Frontal cortex (tissue), 3 donors: ENCODE measurements at regions not wholly inside any gene's neighbourhood (a gene's known extent, or its start where the extent isn't known, plus 50 kb on each side); places are given as distances from the start of the nearest gene placed in this dataset.

ENCODE experiments used
- DNase-seq, 2 donors: peaks; one replicate each; pipeline ENCODE4 v3.0.0; 2012; ENCODE audit warnings: low spot score in 2 of 2
- FAIRE-seq: peaks from 2 replicates; lab custom pipeline; 2012; peaks lifted over from hg19 to GRCh38; lab: Jason Lieb, UNC
- donor health status: control.
- donor health status: control.
- donor health status: control.

DNA sequence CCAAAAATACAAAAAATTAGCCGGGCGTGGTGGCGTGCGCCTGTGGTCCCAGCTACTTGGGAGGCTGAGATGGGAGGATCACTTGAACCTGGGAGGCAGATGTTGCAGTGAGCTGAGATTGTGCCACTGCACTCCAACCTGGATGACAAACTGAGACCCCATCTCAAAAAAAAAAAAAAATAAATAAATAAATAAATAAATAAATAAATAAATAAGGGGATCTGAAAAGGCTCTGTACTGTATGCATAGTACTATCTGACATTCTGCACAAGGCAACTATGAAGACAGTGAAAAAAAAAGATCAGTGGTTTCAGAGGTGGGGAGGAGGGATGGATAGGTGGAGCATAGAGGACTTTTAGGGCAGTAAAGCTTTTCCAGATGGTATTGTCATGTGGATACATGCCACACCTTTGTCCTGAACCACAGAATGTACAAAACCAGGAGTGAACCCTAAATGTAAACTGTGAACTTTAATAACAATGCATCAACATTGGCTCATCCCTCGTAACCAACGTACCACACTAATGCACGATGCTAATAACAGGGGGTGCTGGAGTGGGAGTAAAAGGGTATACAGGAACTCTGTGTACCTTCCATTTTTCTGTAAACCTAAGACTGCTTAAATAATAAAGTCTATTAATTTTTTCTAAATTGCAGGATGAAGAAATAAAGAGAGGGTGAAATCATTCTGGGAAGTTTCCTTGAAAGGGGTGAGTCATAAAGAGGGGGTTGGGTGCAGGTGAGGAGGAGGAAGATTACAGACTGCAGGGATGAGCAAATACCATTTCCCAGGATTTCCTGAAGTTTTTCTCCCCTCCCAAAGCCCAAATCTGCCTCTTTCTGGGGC, 155.8 kb upstream of the SDK2 start:
- no peak for FAIRE-seq

DNA sequence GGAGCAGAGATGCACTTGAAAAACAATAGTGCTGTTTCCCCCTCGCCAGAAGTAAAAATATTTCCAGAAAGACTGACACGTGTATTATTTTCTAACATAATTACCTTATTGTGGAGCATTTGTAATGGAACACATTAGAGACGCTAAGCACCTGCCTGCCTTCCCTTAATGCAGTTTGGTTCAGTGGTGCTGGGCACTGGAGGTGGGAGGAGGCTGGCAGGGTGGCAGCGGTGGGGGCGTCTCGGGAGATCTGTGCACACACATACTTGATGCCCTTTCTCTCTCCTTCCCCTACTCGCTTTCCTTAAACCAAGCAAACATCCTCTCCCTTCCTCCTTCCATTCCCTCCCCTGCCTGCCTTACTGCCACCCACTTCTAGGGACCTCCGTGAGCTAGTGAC, 156.6 kb upstream of the SDK2 start:
- DNase-seq (no peak), FAIRE-seq (no peak)

More for the DNA sequence above, 155.8 kb upstream of the SDK2 start:
- DNase-seq: no peak

DNA sequence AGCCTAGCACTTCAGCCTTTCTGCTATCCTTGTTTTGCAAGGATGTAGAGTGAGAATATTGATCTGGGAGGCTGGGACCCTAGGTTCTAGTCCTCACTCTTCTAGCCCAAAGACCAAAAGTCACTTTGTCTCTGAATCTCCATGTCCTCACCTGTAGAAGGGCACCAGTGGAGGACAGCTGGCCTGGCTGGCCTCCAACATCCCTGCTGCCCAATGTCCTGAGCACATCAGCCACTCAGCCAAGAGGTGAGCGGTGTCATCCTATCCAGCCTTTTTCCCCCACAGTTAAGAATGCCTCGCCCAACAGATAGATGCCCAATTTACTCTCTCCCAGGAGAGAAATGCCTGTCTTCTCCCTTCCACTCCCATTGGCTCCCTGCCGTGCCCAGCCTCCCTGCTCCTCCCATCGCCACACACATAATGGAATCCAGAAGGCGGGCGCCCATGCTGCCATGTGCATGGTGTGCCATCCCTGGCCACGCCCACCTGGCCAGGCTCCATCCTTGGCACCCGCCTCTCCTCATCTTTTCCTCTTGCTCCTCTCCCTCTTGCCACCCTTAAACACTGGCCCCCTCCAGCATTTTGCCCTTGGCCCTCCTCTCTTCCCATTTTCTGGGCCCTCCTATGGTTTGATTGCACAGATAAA, 157.3 kb upstream of the SDK2 start:
- no peak for DNase-seq
- FAIRE-seq: no peak

DNA sequence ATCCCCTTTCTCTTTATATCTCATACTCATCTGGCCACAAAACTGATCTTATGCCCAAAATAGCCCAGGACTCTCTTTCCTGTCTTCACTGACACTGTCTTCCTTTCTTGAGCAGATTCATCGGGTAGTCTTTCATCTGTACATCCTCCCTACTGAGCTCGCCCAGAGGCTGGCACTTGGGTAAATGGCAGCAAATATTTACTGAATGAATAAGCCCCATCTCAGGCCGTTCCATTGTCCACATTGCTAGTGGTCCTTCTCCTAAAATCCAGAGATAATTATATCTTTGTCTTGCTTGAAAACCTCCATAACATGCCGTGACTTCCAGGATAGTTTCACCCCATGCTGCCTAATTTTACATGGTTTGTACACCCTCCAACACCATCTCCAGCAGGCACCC, 158.1 kb upstream of the SDK2 start:
- FAIRE-seq (no peak), DNase-seq (no peak)

DNA sequence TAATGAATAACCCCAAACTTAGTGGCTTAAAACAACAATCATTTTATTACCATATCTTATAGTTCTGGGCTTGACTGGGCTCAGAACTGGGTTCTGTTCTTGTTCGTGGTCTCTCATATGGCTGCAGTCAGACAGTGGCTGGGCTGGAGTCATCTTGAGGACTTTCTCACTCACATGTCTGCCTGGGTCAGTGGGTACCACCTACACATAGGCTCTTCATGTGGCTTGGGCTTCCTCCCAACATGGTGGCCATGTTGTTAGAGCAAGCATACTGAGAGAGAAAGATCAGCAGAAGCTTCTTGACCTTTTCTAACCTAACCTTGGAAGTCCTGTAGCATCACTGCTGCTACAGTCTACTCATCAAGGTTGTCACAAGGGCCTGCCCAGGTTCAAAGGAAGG, 158.6 kb upstream of the SDK2 start:
- no peak for FAIRE-seq
- no peak for DNase-seq

DNA sequence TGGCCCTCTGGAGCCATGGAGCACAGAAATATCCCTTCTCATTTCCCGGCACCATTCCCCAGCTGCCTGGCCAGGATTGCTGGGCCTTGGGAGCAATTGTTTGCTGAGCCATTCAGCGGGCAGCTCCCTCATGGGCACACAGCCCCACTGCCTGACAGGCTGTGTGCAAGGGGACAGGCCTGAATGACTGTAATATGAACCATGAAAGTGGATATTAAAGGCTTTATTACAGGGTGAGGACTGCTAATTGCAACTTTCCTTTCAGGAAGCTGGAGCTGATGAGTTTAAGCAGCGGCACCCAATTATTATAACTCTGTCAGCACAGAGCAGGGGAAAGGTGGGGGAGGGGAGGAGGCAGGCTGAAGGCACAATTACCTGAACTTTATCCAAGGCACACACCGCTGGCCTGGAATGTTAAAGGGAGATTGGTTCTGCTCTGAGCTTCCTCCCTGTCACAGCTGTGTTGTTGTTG, 159.8 kb upstream of the SDK2 start:
- FAIRE-seq (no peak), DNase-seq (no peak)

DNA sequence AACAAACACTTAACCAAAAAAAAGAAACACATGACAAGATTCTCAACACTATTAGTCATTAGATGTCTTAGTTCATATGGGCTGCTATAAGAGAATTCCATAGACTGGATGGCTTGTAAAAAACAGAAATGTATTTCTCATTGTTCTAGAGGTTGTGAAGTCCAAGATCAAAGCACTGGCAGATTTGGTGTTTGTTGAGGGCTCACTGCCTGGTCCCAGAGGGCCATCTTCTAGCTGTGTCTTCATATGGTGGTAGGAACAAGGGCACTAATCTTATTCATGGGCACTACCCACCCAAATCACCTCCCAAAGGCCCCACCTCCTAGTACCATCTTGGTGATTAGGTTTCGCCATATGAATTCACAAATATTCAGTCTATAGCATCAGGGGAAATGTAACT, 162.5 kb upstream of the SDK2 start:
- FAIRE-seq (no peak), DNase-seq (no peak)

DNA sequence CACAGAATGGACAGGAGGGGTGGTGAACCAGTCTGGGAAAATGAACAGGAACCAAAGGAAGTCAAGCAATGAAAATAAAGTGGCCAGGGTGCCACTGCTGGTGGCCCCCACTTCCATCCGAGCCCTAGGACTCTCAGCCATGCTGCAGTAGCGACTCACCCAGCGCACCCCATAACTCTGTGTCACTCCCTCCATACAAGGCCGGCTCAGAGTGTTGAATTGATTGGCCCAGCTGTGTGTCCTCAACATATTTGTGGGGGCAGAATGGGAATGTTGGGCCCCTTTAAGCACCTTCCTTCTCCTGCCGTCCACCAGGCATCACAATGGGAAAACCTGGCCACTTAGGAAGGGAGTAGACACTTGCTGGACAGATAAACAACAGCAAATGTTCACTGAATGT, 169.0 kb upstream of the SDK2 start:
- DNase-seq: no peak
- FAIRE-seq: no peak

DNA sequence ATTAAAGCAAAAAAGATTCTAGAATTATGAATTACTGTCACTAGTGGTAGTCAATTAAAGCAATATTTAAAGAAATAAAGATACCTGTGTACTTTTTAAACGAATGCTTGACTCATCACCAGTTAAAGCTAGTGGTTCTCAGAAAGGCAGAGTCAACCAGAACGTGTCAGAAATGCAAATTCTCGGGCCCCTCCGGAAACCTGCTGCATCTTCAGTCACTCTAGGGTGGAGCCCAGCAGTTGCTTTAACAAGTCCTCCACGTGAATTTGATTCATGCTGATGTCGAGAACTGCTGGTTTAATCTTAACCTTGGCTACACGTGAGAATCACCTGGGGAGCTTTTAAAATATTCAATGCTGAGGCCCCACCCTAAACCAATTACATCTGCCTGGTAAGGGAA, 169.8 kb upstream of the SDK2 start:
- no peak for DNase-seq

DNA sequence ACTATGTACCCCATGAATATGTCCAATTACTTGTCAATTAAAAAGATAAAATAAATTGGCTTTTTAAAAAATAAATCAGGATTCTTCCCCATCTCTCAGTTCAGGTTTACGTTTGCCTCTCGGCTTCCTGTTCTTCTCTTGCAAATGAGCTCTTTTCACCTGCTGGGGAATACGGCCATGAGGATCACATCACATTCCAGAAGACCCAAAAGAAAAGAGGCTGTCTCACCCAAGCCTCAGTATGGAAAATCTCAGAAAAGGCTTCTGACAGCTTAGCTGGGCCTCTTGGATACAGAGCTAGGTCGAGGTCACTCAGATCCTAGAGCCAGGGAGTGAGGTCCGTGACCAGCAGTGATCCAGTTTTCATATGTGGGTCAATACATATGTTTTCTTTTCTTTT, 171.2 kb upstream of the SDK2 start:
- FAIRE-seq (no peak), DNase-seq (no peak)

More for the DNA sequence above, 169.8 kb upstream of the SDK2 start:
- FAIRE-seq: no peak

DNA sequence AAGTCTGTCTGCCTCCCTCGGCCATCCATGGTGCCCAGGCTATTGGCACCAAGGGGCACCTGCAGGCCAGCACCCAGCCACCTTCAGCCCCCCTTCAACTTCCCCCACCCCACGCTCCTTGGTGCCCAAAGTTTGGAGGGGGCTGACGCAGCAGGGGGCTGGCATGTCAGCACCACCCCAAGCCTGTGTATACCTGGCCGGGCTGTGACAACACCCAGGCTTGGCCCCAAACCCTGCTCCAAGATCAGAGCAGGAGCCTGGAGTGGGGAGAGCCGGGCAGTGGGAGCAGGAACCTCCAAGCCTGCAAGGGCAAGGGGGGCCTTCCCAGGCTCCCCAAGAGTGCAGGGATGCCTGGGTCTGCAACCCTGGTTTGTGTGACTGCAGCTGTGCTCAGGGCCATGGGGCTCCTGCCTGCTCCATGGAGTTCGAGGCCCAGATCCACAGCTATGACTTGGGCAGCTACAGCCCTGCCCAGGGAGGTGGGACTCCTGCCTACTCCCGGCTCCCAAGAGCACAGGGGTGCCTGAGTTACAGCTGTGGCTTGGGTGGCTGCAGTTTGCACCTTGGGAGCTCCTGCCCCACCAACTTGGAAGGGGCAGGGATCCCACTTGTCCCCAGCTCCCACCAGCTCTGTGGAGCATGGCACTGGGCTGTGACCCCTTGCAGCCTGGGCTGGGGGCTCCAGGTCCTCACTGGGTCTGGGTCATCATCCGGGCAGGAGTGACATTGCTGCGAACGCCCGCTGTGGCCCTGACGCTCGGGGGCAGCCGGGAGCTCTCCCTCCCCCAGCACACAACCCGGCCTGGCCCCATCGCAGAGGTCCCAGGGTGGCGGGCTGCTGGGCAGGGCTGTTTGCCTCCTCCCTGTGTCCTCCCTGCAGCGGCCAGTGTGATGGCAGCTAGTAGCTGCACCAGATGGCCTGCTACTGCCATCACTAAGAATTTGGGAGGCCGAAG, 175.5 kb upstream of the SDK2 start:
- FAIRE-seq: no peak
- no peak for DNase-seq

DNA sequence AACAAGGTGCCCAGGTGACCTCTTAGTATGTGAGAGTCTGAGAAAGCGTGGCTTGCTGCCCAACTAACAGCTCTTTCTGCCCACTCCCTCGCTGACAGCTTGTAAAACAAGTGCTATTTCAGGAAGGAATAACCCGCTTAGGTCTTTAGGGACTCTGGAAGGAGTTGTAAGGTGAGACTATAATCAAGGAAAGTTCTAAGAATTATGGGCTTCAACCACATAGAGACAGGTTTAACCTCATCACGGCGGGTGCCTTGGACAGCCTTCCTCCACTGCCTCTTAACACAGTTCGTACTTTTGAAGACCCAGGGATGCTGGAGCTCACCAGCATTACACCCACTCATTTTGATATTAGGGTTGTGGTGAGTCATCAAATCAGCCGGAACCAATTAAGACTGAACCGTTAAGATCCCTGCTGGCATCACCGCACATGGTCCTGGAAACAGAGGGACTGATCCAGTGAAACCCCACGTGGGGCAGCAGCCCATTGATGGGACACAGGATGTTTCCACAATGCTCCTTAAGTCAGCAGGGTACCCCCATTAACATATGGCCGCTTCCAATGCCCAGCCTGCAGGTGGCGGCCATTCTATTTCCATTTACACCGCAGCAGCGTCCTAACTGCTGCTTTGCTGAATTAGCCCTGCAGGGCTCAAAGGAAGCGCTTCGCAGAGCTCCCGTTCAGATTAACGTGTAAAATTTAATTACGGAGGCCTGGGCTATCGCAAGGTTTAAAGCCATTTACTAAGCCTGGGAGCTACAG, 176.6 kb upstream of the SDK2 start:
- DNase-seq: peak in 1 of 2 donors; percentile 37
- no peak for FAIRE-seq

DNA sequence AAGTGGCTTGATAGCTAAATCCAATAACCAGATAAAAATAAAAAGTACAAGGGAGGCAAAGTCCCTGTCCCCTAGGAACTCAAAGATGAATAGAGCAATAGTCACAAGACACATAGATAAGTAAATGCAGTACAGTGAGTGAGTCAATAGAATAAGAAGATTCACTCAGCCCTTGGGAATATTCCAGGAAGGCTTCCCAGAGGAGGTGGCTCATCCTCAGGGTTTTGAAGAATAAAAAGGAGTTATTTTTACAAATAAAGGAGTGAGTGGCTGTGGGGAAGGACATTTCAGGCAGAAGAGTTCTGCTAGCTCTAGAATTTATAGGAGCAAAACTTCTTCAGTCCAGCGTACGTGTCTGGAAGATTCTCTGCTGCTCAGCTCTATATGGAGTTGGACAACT, 177.4 kb upstream of the SDK2 start:
- no peak for FAIRE-seq
- DNase-seq: no peak

DNA sequence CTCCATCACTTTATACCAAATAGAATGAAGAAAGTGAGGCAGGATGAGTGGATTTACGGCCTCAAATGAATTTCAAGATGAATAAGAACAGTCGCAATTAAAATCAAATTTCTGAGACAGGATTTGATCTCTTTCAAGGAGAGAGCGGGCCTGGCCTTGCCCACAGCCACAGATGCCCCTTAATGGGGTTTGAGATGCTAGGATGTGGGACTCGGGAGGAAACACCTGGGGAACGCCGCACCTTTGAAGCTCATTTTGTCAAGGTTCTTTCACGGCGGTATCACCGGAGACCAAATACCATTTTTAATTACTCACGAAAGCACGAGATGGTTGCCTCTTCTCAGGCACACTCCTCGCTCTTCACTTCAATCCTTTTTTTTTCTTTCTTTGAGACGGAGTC, 178.1 kb upstream of the SDK2 start:
- DNase-seq (no peak), FAIRE-seq (no peak)

DNA sequence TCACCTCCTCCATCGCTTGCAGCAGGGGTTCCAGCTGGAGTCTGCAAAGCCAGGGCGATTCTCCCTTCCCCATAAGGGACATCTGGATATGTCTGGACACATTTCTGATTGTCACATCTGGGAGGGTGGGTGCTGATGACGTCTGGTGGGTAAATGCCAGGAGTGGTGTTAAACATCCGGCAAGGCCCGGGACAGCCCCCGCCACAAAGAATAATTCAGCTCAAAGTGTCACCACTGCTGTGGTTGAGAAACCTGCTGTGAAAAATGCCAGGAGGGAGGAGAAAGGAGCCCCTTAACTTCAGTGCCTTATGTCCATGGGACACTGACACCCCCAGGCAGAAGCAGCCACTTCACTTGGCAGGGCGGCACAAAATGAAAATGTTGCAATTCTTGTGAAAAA, 179.4 kb upstream of the SDK2 start:
- DNase-seq (no peak), FAIRE-seq (no peak)

DNA sequence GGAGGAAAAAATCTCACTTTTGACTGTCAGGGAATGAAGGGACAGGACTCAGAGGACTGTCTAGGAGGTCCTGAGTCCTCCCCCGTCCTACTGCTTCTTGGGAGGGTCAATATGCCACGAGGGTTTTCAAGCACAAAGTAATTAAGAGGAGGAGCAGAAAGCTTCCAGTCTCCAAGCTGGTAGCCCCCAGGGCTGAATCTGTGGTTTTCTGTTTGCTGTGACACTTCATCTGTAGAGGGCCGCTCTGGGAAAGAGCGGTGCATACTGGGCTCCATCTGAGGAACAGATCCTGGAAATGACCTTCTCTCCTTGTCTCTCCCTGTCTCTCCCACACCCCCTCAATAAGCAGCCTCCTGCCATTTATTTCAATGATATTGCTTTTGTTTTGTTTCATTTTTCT, 180.1 kb upstream of the SDK2 start:
- no peak for FAIRE-seq
- no peak for DNase-seq

DNA sequence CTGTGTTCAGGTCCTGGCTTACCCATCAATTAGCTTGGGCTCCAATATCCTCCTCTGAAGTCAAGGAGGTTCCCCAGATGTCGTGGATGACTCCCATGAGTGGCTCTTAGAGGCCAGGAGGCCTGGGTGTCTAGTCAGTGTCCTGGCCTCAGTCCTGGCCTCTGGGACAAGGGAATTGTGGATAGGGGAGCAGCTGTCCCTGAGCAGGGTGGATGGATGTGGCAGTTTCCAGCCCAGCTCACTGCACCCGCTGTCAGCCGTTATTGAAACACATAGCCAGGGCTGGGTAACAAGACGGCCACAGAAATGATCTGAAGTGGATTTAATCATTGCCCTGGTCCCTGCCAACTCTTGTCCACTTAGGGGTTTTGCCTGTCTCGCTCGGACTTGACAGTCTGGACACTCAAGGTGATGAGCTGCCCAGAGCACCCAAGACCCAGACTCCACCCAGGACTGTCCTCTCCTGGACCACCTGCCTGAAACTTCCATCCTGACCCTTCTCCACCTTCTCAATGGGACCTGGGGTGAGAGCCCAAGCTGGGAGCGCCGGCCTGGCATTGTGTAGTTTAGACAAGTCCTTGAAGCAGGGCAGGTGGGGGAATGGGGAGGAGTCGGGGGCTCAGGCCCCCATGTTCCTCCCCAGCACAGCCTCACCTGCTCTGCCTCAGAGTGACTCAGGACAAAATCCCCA, 182.1 kb upstream of the SDK2 start:
- FAIRE-seq: no peak

DNA sequence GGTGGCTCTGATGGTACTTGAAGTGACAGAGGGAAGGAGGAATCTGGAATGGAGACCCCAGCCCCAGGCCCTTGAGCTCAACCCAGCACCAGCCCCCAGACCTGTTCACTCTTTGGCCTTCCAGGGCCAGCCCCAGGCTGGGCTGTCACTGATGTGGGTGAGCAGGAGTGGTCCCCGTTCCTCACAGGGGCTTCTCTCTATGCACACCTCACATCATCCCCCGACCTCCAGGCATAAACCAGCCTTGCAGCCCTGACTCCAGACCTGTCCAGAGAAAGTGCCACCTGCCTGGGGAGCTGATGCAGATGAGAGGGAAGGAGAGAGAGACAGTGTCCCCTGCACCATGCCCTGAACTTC, 182.6 kb upstream of the SDK2 start:
- FAIRE-seq (no peak), DNase-seq (no peak)

More for the DNA sequence above, 182.1 kb upstream of the SDK2 start:
- DNase-seq: no peak

DNA sequence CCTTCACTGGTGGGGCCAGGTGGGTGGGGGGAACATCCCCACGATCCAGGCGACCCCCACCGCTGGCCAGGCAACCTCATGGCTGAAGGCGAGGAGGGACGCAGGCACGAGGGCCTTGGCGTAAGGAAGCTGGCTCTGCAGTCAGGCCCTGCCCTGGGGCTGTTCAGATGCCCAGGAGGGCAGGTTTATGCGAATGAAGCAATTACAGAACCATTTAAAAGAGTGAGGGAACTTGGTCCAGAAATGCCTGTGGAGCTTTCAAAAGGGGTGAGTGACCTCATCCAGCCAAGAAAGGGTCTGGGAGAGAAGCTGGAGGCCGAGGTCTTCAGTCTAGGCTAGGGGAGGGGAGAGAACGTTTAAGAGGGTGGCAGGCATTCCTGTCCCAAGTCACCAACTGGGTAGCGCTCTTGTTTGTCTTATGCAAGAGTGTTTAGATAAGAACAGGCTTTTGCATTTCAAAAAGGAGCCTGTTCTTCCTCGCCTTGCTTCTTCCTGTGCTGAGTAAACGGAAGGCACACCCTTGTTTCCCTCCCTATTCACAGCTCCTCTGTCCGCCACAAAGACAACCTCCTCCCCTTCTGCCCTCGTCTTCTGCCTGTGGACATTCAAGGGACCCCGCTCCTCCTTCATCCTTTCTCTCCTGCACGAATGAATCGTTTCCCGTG, 183.5 kb upstream of the SDK2 start:
- DNase-seq (no peak), FAIRE-seq (no peak)
